ENCODE measurements at regions not wholly inside any gene's neighbourhood (a gene's known extent, or its start where the extent isn't known, plus 50 kb on each side); places are given as distances from the start of the nearest gene placed in this dataset.
"Not testable (repeated sequence)": the region's sequence is repeated elsewhere in the genome, so short reads cannot be mapped to it uniquely, and the experiment has no call there.

- DNase-seq, result no peak
Observed at GRCh38 chr11:134738581-134738980, 326.5 kb upstream of the B3GAT1 start.

- DNase-seq, result no peak
Observed at GRCh38 chr11:134737563-134738510, 325.8 kb upstream of the B3GAT1 start.

GRCh38 chr11:134736251-134736947 lies 324.4 kb upstream of the B3GAT1 start:
- DNase-seq, result peak; percentile 52

- DNase-seq, result no peak
Observed at GRCh38 chr11:134734894-134735293, 322.9 kb upstream of the B3GAT1 start.

GRCh38 chr11:134734141-134734845 lies 322.3 kb upstream of the B3GAT1 start:
- DNase-seq, result no peak

- no peak for DNase-seq
Observed at GRCh38 chr11:134733646-134734045, 321.6 kb upstream of the B3GAT1 start.

GRCh38 chr11:134731213-134731961 lies 319.3 kb upstream of the B3GAT1 start:
- no peak for DNase-seq

GRCh38 chr11:134730561-134731212 lies 318.6 kb upstream of the B3GAT1 start:
- no peak for DNase-seq

GRCh38 chr11:134730101-134730500 lies 318.1 kb upstream of the B3GAT1 start:
- DNase-seq, result no peak

GRCh38 chr11:134728186-134728585 lies 316.1 kb upstream of the B3GAT1 start:
- DNase-seq, result no peak

- DNase-seq, result no peak
Observed at GRCh38 chr11:134727636-134728035, 315.6 kb upstream of the B3GAT1 start.

GRCh38 chr11:134727204-134727603 lies 315.2 kb upstream of the B3GAT1 start:
- no peak for DNase-seq

GRCh38 chr11:134725716-134726639 lies 313.9 kb upstream of the B3GAT1 start:
- no peak for DNase-seq

GRCh38 chr11:134725211-134725610 lies 313.2 kb upstream of the B3GAT1 start:
- no peak for DNase-seq

GRCh38 chr11:134724779-134725140 lies 312.7 kb upstream of the B3GAT1 start:
- no peak for DNase-seq

- no peak for DNase-seq
Observed at GRCh38 chr11:134724106-134724778, 312.2 kb upstream of the B3GAT1 start.

- not testable (repeated sequence) for DNase-seq
Observed at GRCh38 chr11:134720691-134721070, 308.6 kb upstream of the B3GAT1 start.

GRCh38 chr11:134719940-134720690 lies 308.1 kb upstream of the B3GAT1 start:
- DNase-seq, result not testable (repeated sequence)

GRCh38 chr11:134719397-134719796 lies 307.4 kb upstream of the B3GAT1 start:
- no peak for DNase-seq

- no peak for DNase-seq
Observed at GRCh38 chr11:134716582-134716981, 304.5 kb upstream of the B3GAT1 start.

Data from NCI-H524 treated with DMSO at 0.1 percent for 48 hours (cell line).